Activated CD4-positive, CD25-positive, alpha-beta regulatory T cell treated with anti-CD3 and anti-CD28 coated beads, Interleukin-2, amount 50 U/mL, for 24 hours (primary cell): ENCODE measurements at regions not wholly inside any gene's neighbourhood (a gene's known extent, or its start where the extent isn't known, plus 50 kb on each side); places are given as distances from the start of the nearest gene placed in this dataset.

Source experiments
- ATAC-seq, 2 donors: fragments of 150-1000 bp; cut with Tn5 transposase; one replicate each; pipeline ENCODE4 v1.10.0; 2021; ENCODE audit warnings: mild to moderate bottlenecking in 1 of 2, moderate library complexity in 1 of 2

- no peak for ATAC-seq
Measured at GRCh38 chr12:46445551-46446235, 73.1 kb upstream of the SLC38A2 start.

- ATAC-seq: no peak
Measured at GRCh38 chr12:46445093-46445492, 72.5 kb upstream of the SLC38A2 start.

- ATAC-seq: no peak
Measured at GRCh38 chr12:46443594-46444263, 71.2 kb upstream of the SLC38A2 start.

GRCh38 chr12:46442738-46443137, 70.2 kb upstream of the SLC38A2 start:
- ATAC-seq: no peak

- ATAC-seq: no peak
Measured at GRCh38 chr12:46442239-46442638, 69.7 kb upstream of the SLC38A2 start.

GRCh38 chr12:46439793-46440511, 67.4 kb upstream of the SLC38A2 start:
- no peak for ATAC-seq

GRCh38 chr12:46438719-46439319, 66.2 kb upstream of the SLC38A2 start:
- ATAC-seq: no peak

- no peak for ATAC-seq
Measured at GRCh38 chr12:46438256-46438655, 65.7 kb upstream of the SLC38A2 start.

GRCh38 chr12:46437469-46437868, 64.9 kb upstream of the SLC38A2 start:
- no peak for ATAC-seq

GRCh38 chr12:46436747-46437146, 64.2 kb upstream of the SLC38A2 start:
- no peak for ATAC-seq

- no peak for ATAC-seq
Measured at GRCh38 chr12:46435625-46436024, 63.1 kb upstream of the SLC38A2 start.

GRCh38 chr12:46435029-46435428, 62.5 kb upstream of the SLC38A2 start:
- no peak for ATAC-seq

- ATAC-seq: no peak
Measured at GRCh38 chr12:46433829-46434228, 61.3 kb upstream of the SLC38A2 start.

- no peak for ATAC-seq
Measured at GRCh38 chr12:46432325-46432724, 59.8 kb upstream of the SLC38A2 start.

- peak; percentile 21 to 68 for ATAC-seq
Measured at GRCh38 chr12:46430340-46430948, 57.9 kb upstream of the SLC38A2 start.
